MM.1S (cell line): ENCODE measurements at regions not wholly inside any gene's neighbourhood (a gene's known extent, or its start where the extent isn't known, plus 50 kb on each side); places are given as distances from the start of the nearest gene placed in this dataset.

Experiments
- DNase-seq: peaks from one replicate; pipeline ENCODE4 v3.0.0-alpha.2; 2015
- H2AFZ ChIP-seq: fragments of 300-600 bp; sonication (generic); 2 replicates; pipeline ENCODE4 v1.6.0; 2016; ENCODE audit warnings: antibody characterized with exemption, low read length
- H3F3A ChIP-seq: fragments of 300-600 bp; sonication (generic); 2 replicates; pipeline ENCODE4 v1.6.1; 2016; ENCODE audit warnings: mild to moderate bottlenecking, antibody characterized with exemption, low read length, moderate library complexity, mixed read lengths; ENCODE audit not compliant: insufficient read depth
- H3K27ac ChIP-seq: fragments of 300-600 bp; sonication (generic); 2 replicates; pipeline ENCODE4 v1.5.1; 2016; ENCODE audit warnings: mild to moderate bottlenecking, low read length
- H3K27me3 ChIP-seq: fragments of 300-600 bp; sonication (generic); replicated peaks from 2 replicates; pipeline ENCODE4 v1.6.0; 2016; ENCODE audit warnings: low read length; ENCODE audit not compliant: insufficient read depth
- H3K36me3 ChIP-seq: fragments of 300-600 bp; sonication (generic); replicated peaks from 2 replicates; pipeline ENCODE4 v1.6.1; 2016; ENCODE audit warnings: mild to moderate bottlenecking, low read length, mixed read lengths; ENCODE audit not compliant: insufficient read depth
- H3K4me1 ChIP-seq: fragments of 300-600 bp; sonication (generic); 2 replicates; pipeline ENCODE4 v1.6.1; 2016; ENCODE audit warnings: low read length, mixed read lengths
- H3K4me2 ChIP-seq: fragments of 300-600 bp; sonication (generic); 2 replicates; pipeline ENCODE4 v1.6.0; 2016; ENCODE audit warnings: low read depth, low read length
- H3K4me3 ChIP-seq: fragments of 300-600 bp; sonication (generic); 2 replicates; pipeline ENCODE4 v1.5.1; 2016; ENCODE audit warnings: low read length, mixed read lengths
- H3K79me2 ChIP-seq: fragments of 300-600 bp; sonication (generic); 2 replicates; pipeline ENCODE4 v1.6.1; 2016; ENCODE audit warnings: mixed run types, low read length, mixed read lengths
- H3K9ac ChIP-seq: fragments of 300-600 bp; sonication (generic); 2 replicates; pipeline ENCODE4 v1.6.1; 2016; ENCODE audit warnings: low read length, mixed read lengths
- H3K9me2 ChIP-seq: fragments of 300-600 bp; sonication (generic); replicated peaks from 2 replicates; pipeline ENCODE4 v1.6.1; 2016; ENCODE audit warnings: mild to moderate bottlenecking, low read length, mixed read lengths; ENCODE audit not compliant: insufficient read depth
- H3K9me3 ChIP-seq: fragments of 300-600 bp; sonication (generic); replicated peaks from 2 replicates; pipeline ENCODE4 v1.6.1; 2016; ENCODE audit warnings: mild to moderate bottlenecking, low read length, mixed read lengths; ENCODE audit not compliant: insufficient read depth
- H4K20me1 ChIP-seq: fragments of 300-600 bp; sonication (generic); 2 replicates; pipeline ENCODE4 v1.6.1; 2016; ENCODE audit warnings: mild to moderate bottlenecking, low read length, moderate library complexity, mixed read lengths; ENCODE audit not compliant: insufficient read depth
- CTCF ChIP-seq: fragments of 300-600 bp; sonication (generic); IDR thresholded peaks from 2 replicates; pipeline ENCODE4 v1.5.1; 2016; ENCODE audit warnings: antibody characterized with exemption, low read length, mixed read lengths
- EZH2 ChIP-seq: fragments of 300-600 bp; sonication (generic); optimal IDR thresholded peaks from 2 replicates; pipeline ENCODE3; 2017; ENCODE audit warnings: low read depth, mild to moderate bottlenecking, antibody characterized with exemption, low read length, mixed read lengths
- EZH2phosphoT487 ChIP-seq: fragments of 300-600 bp; sonication (generic); IDR thresholded peaks from 2 replicates; pipeline ENCODE4 v1.6.1; 2018; ENCODE audit warnings: antibody characterized with exemption, low read length

GRCh38 chr2:538646-539045 is 138.6 kb downstream of the TMEM18 start:
- H3K27me3 ChIP-seq: no peaks in the 10 kb centered on the region
- no peaks in the 10 kb centered on the region for H3K4me1 ChIP-seq
- H4K20me1 ChIP-seq: no peaks in the 10 kb centered on the region
- H2AFZ ChIP-seq: no peak overlapping the region
- no peak for DNase-seq
- H3K27ac ChIP-seq: no peak overlapping the region
- TF ChIP-seq EZH2 (no peak), EZH2phosphoT487 (no peak), CTCF (no peak)
- H3K4me2 ChIP-seq: no peak overlapping the region
- H3K36me3 ChIP-seq: no peaks in the 10 kb centered on the region
- no peak overlapping the region for H3K9ac ChIP-seq
- H3K4me3 ChIP-seq: no peak overlapping the region
- H3F3A ChIP-seq: no peaks in the 10 kb centered on the region
- H3K9me3 ChIP-seq: no peaks in the 10 kb centered on the region
- H3K9me2 ChIP-seq: no peaks in the 10 kb centered on the region
- H3K79me2 ChIP-seq: no peaks in the 10 kb centered on the region

- no peaks in the 10 kb centered on the region for H3F3A ChIP-seq
- no peak overlapping the region for H3K4me3 ChIP-seq
- no peak overlapping the region for H3K4me2 ChIP-seq
- H3K79me2 ChIP-seq: no peaks in the 10 kb centered on the region
- no peak for DNase-seq
- H3K9me3 ChIP-seq: no peaks in the 10 kb centered on the region
- TF ChIP-seq EZH2: no peak
- TF ChIP-seq EZH2phosphoT487: no peak
- TF ChIP-seq CTCF: no peak
- H3K9me2 ChIP-seq: no peaks in the 10 kb centered on the region
- no peak overlapping the region for H2AFZ ChIP-seq
- no peaks in the 10 kb centered on the region for H3K36me3 ChIP-seq
- no peaks in the 10 kb centered on the region for H3K27me3 ChIP-seq
- H3K27ac ChIP-seq: no peak overlapping the region
- no peaks in the 10 kb centered on the region for H4K20me1 ChIP-seq
- H3K4me1 ChIP-seq: no peaks in the 10 kb centered on the region
- H3K9ac ChIP-seq: no peak overlapping the region
Measured at GRCh38 chr2:535222-535621, 142.0 kb downstream of the TMEM18 start.

- Histone ChIP-seq H3K9me3 (no peaks in the 10 kb centered on the region), H3K79me2 (no peaks in the 10 kb centered on the region), H3K4me1 (no peaks in the 10 kb centered on the region), H3K27me3 (no peaks in the 10 kb centered on the region), H3F3A (no peaks in the 10 kb centered on the region), H3K4me3 (no peak overlapping the region), H3K9ac (no peak overlapping the region), H3K27ac (no peak overlapping the region), H2AFZ (no peak overlapping the region), H3K4me2 (no peak overlapping the region), H3K9me2 (no peaks in the 10 kb centered on the region), H3K36me3 (no peaks in the 10 kb centered on the region), H4K20me1 (no peaks in the 10 kb centered on the region)
- TF ChIP-seq CTCF (no peak), EZH2 (no peak), EZH2phosphoT487 (no peak)
- no peak for DNase-seq
Measured at GRCh38 chr2:529852-530251, 147.4 kb downstream of the TMEM18 start.
